ENCODE measurements at regions not wholly inside any gene's neighbourhood (a gene's known extent, or its start where the extent isn't known, plus 50 kb on each side); places are given as distances from the start of the nearest gene placed in this dataset.

GRCh38 chr7:118938845-118939244 lies 714.3 kb downstream of the ANKRD7 start:
- Histone ChIP-seq H3K27me3 (ENCODE audit: insufficient read depth) (no peaks in the 10 kb centered on the region), H3F3A (replicated peaks; ENCODE audit: low read depth) (no peaks in the 10 kb centered on the region), H3K4me2 (no peak overlapping the region), H3K79me2 (replicated peaks; ENCODE audit: insufficient read depth) (no peaks in the 10 kb centered on the region), H2AFZ (no peak overlapping the region), H4K20me1 (replicated peaks; ENCODE audit: insufficient read depth) (no peaks in the 10 kb centered on the region), H3K4me1 (ENCODE audit: insufficient read depth) (no peaks in the 10 kb centered on the region), H3K27ac (ENCODE audit: low read depth) (no peak overlapping the region), H3K36me3 (ENCODE audit: insufficient read depth) (no peaks in the 10 kb centered on the region), H3K9me2 (ENCODE audit: insufficient read depth) (no peaks in the 10 kb centered on the region), H3K4me3 (no peak overlapping the region)
- DNase-seq (ENCODE audit: low spot score) (no peak), ATAC-seq (no peak)
- Mint-ChIP-seq H3K36me3 (ENCODE audit: low read depth) (no peaks in the 10 kb centered on the region), H3K27ac (no peak overlapping the region), H3K4me3 (no peak overlapping the region), H3K9me3 (no peaks in the 10 kb centered on the region), H3K4me1 (no peaks in the 10 kb centered on the region), H3K27me3 (ENCODE audit: insufficient read depth, low read depth, poor library complexity) (no peaks in the 10 kb centered on the region)
- TF ChIP-seq ETS1 (IDR thresholded peaks at IDR 0.05) (no peak), NANOG (IDR thresholded peaks at IDR 0.05; ENCODE audit: borderline replicate concordance) (no peak), EZH2 (IDR thresholded peaks at IDR 0.05; ENCODE audit: low read depth, unreplicated experiment) (no peak), ZNF462 (CRISPR knock-in tag; IDR thresholded peaks at IDR 0.05) (no peak), POLR2AphosphoS5 (IDR thresholded peaks at IDR 0.05; ENCODE audit: low read depth) (no peak), JUNB (IDR thresholded peaks at IDR 0.05; ENCODE audit: unreplicated experiment) (no peak), CREB1 (CRISPR knock-in tag; IDR thresholded peaks at IDR 0.05; ENCODE audit: low read depth) (no peak), ZNF331 (CRISPR knock-in tag; IDR thresholded peaks at IDR 0.05; ENCODE audit: low read depth) (no peak), STAT1 (IDR thresholded peaks at IDR 0.05; ENCODE audit: unreplicated experiment) (no peak), ZNF114 (CRISPR knock-in tag; IDR thresholded peaks at IDR 0.05) (no peak), EZH2phosphoT487 (IDR thresholded peaks at IDR 0.05; ENCODE audit: unreplicated experiment) (no peak)
- TF ChIP-seq, protein P1, sequence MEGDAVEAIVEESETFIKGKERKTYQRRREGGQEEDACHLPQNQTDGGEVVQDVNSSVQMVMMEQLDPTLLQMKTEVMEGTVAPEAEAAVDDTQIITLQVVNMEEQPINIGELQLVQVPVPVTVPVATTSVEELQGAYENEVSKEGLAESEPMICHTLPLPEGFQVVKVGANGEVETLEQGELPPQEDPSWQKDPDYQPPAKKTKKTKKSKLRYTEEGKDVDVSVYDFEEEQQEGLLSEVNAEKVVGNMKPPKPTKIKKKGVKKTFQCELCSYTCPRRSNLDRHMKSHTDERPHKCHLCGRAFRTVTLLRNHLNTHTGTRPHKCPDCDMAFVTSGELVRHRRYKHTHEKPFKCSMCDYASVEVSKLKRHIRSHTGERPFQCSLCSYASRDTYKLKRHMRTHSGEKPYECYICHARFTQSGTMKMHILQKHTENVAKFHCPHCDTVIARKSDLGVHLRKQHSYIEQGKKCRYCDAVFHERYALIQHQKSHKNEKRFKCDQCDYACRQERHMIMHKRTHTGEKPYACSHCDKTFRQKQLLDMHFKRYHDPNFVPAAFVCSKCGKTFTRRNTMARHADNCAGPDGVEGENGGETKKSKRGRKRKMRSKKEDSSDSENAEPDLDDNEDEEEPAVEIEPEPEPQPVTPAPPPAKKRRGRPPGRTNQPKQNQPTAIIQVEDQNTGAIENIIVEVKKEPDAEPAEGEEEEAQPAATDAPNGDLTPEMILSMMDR (conservative IDR thresholded peaks at IDR 0.05; ENCODE audit: low read depth in 2 of 2) = no peak
- TF ChIP-seq, protein P2, sequence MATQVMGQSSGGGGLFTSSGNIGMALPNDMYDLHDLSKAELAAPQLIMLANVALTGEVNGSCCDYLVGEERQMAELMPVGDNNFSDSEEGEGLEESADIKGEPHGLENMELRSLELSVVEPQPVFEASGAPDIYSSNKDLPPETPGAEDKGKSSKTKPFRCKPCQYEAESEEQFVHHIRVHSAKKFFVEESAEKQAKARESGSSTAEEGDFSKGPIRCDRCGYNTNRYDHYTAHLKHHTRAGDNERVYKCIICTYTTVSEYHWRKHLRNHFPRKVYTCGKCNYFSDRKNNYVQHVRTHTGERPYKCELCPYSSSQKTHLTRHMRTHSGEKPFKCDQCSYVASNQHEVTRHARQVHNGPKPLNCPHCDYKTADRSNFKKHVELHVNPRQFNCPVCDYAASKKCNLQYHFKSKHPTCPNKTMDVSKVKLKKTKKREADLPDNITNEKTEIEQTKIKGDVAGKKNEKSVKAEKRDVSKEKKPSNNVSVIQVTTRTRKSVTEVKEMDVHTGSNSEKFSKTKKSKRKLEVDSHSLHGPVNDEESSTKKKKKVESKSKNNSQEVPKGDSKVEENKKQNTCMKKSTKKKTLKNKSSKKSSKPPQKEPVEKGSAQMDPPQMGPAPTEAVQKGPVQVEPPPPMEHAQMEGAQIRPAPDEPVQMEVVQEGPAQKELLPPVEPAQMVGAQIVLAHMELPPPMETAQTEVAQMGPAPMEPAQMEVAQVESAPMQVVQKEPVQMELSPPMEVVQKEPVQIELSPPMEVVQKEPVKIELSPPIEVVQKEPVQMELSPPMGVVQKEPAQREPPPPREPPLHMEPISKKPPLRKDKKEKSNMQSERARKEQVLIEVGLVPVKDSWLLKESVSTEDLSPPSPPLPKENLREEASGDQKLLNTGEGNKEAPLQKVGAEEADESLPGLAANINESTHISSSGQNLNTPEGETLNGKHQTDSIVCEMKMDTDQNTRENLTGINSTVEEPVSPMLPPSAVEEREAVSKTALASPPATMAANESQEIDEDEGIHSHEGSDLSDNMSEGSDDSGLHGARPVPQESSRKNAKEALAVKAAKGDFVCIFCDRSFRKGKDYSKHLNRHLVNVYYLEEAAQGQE (IDR thresholded peaks at IDR 0.05; ENCODE audit: unreplicated experiment) = no peak

Measured in GM23338 (cell line).